Esophagus squamous epithelium (tissue), 5 donors: ENCODE measurements at regions not wholly inside any gene's neighbourhood (a gene's known extent, or its start where the extent isn't known, plus 50 kb on each side); places are given as distances from the start of the nearest gene placed in this dataset.

Experiments
- DNase-seq: peaks from one replicate; lab custom pipeline; 2025; lab: John Stamatoyannopoulos, UW
- H3K27ac ChIP-seq, 4 donors: fragments of 200-600 bp; sonication (generic); one replicate each; pipeline ENCODE4 v1.5.1; 2016 to 2019; ENCODE audit warnings: mild to moderate bottlenecking in 1 of 4
- H3K27me3 ChIP-seq, 4 donors: fragments of 200-600 bp; sonication (generic); 1 replicate in 3 of 4; 2 replicates in 1 of 4; pipeline versions ENCODE4 v1.5.1 to v1.6.0; 2017 to 2021; ENCODE audit warnings: antibody characterized with exemption in 1 of 4
- H3K36me3 ChIP-seq, 3 donors: fragments of 200-600 bp; sonication (generic); one replicate each; pipeline ENCODE4 v1.5.1; 2016 to 2019
- H3K4me1 ChIP-seq, 3 donors: fragments of 200-600 bp; sonication (generic); one replicate each; pipeline ENCODE4 v1.5.1; 2017 to 2019
- H3K4me3 ChIP-seq, 4 donors: fragments of 200-600 bp; sonication (generic); 1 replicate in 3 of 4; 2 replicates in 1 of 4; pipeline ENCODE4 v1.5.1; 2016 to 2019; ENCODE audit warnings: mild to moderate bottlenecking in 2 of 4, moderate library complexity in 1 of 4
- H3K9me3 ChIP-seq, 3 donors: fragments of 200-600 bp; sonication (generic); one replicate each; pipeline ENCODE4 v1.5.1; 2016 to 2019
- POLR2A ChIP-seq, 4 donors: fragments of 450-650 bp; IDR thresholded peaks; one replicate each; pipeline ENCODE4 v1.6.1; 2017; ENCODE audit warnings: antibody characterized with exemption in 4 of 4, mild to moderate bottlenecking in 4 of 4, moderate library complexity in 3 of 4
- WGBS, 2 donors: methylation state at CpG; one replicate each; pipeline ENCODE4 v1.1.5; 2018; 5-methylcytosine and 5-hydroxymethylcytosine counted together
- intact Hi-C: fragments of 100-400 bp; cut with DNase I; formaldehyde crosslinking; loops from one replicate; pipeline ENCODE4 v1.15.0; 2022
- TF ChIP-seq, protein P1 (sequence below), 6 experiments: fragments of 450-650 bp in 4 of 6; fragments of 200-600 bp in 2 of 6; sonication (generic) in 2 of 6; IDR thresholded peaks; one replicate each; pipeline ENCODE4 v1.5.1; 2016 to 2019; ENCODE audit warnings: antibody characterized with exemption in 6 of 6, mild to moderate bottlenecking in 4 of 6, moderate library complexity in 4 of 6
- donor health status: DM: yes; HTN: yes; CAD: no.

DNA sequence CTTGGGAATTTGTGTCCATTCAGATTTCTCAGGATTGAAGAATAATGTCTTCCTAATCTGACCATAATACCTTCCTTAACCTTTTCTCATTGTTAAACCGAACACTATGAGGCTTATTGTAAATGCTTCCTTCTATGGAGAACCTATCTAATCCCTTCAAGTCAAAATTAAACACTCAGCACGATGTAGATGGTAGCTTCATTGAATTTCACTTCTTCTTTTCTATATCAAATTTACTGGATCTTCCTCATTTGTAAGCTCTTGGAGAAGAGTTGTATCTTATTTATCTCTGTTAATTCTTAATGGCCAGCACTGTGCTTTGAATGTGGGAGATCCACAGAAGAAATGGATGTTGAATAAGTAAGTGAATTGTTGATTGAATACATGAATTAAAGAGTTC lies 109.0 kb upstream of the RAPGEF2 start:
- 10 to 13% methylated on average over 2 of the region's 2 CpGs for WGBS, 2 donors
- Histone ChIP-seq H3K9me3 (peaks cover 0 to 4% (median 0%) of the 10 kb centered on the region in 3 donors), H3K36me3 (no peaks in the 10 kb centered on the region), H3K4me3 (no peak overlapping the region), H3K27ac (no peak overlapping the region), H3K27me3 (no peaks in the 10 kb centered on the region), H3K4me1 (peaks cover 0 to 19% (median 3%) of the 10 kb centered on the region in 3 donors)
- intact Hi-C loops: no loop called here
- DNase-seq: no peak
- TF ChIP-seq, protein P1, sequence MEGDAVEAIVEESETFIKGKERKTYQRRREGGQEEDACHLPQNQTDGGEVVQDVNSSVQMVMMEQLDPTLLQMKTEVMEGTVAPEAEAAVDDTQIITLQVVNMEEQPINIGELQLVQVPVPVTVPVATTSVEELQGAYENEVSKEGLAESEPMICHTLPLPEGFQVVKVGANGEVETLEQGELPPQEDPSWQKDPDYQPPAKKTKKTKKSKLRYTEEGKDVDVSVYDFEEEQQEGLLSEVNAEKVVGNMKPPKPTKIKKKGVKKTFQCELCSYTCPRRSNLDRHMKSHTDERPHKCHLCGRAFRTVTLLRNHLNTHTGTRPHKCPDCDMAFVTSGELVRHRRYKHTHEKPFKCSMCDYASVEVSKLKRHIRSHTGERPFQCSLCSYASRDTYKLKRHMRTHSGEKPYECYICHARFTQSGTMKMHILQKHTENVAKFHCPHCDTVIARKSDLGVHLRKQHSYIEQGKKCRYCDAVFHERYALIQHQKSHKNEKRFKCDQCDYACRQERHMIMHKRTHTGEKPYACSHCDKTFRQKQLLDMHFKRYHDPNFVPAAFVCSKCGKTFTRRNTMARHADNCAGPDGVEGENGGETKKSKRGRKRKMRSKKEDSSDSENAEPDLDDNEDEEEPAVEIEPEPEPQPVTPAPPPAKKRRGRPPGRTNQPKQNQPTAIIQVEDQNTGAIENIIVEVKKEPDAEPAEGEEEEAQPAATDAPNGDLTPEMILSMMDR (IDR thresholded peaks at IDR 0.05): no peak
- no peak for TF ChIP-seq POLR2A (IDR thresholded peaks at IDR 0.05)

- TF ChIP-seq, protein P1 (IDR thresholded peaks at IDR 0.05): no peak
- no peak for TF ChIP-seq POLR2A (IDR thresholded peaks at IDR 0.05)
- H3K27me3 ChIP-seq: no peaks in the 10 kb centered on the region
- peaks cover 0 to 19% (median 3%) of the 10 kb centered on the region in 3 donors for H3K4me1 ChIP-seq
- H3K4me3 ChIP-seq: no peak overlapping the region
- intact Hi-C loops: no loop called here
- H3K27ac ChIP-seq: no peak overlapping the region
- DNase-seq: no peak
- WGBS, 2 donors: 73 to 81% methylated on average over 2 of the region's 2 CpGs
- no peaks in the 10 kb centered on the region for H3K9me3 ChIP-seq
- H3K36me3 ChIP-seq: no peaks in the 10 kb centered on the region
Observed at GRCh38 chr4:158995040-158995439, 107.8 kb upstream of the RAPGEF2 start.

- no peaks in the 10 kb centered on the region for H3K36me3 ChIP-seq
- no peak overlapping the region for H3K4me3 ChIP-seq
- intact Hi-C loops: no loop called here
- H3K4me1 ChIP-seq: peaks cover 0 to 19% (median 3%) of the 10 kb centered on the region in 3 donors
- no peaks in the 10 kb centered on the region for H3K27me3 ChIP-seq
- no peak overlapping the region for H3K27ac ChIP-seq
- H3K9me3 ChIP-seq: no peaks in the 10 kb centered on the region
- no peak for DNase-seq
- 80 to 84% methylated on average over 8 of the region's 8 CpGs for WGBS, 2 donors
- TF ChIP-seq POLR2A (IDR thresholded peaks at IDR 0.05): no peak
- TF ChIP-seq, protein P1 (IDR thresholded peaks at IDR 0.05): no peak
Observed at GRCh38 chr4:158995965-158996364, 106.9 kb upstream of the RAPGEF2 start.

- WGBS, 2 donors: 3 to 18% methylated on average over 3 of the region's 3 CpGs
- Histone ChIP-seq H3K36me3 (no peaks in the 10 kb centered on the region), H3K4me1 (peaks cover 0 to 19% (median 3%) of the 10 kb centered on the region in 3 donors), H3K4me3 (no peak overlapping the region), H3K9me3 (no peaks in the 10 kb centered on the region), H3K27ac (no peak overlapping the region), H3K27me3 (no peaks in the 10 kb centered on the region)
- intact Hi-C loops: no loop called here
- TF ChIP-seq, protein P1 (IDR thresholded peaks at IDR 0.05): no peak
- TF ChIP-seq POLR2A (IDR thresholded peaks at IDR 0.05): no peak
- DNase-seq: no peak
Observed at GRCh38 chr4:158996669-158997074, 106.2 kb upstream of the RAPGEF2 start.

DNA sequence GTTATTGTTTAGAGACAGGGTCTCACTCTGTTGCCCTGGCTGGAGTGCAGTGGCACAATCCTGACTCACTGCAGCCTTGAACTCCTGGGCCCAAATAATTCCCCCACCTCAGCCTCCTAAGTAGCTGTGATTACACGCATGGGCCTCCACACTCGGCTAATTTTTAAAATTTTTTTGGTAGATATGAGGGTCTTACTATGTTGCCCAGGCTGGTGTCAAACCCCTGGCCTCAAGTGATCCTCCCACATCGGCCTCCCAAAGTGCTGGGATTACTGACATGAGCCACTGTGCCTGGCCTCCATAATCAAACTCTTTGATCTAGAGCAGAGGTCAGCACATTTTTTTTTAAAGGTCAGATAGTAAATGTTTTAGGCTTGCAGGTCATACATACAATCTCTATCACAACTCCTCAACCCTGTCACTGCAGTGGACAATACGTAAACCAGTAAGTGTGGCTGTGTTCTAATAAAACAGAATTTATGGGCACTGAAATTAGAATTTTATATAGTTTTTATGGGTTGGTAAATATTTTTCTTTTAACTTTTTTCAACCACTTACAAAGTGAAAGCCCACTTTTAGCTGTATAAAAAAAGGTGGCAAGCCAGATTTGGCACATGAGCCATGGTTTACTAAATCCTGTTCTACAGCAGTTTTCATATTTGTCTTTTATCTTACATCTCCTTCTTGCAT lies 105.1 kb upstream of the RAPGEF2 start:
- Histone ChIP-seq H3K4me1 (peaks cover 0 to 19% (median 3%) of the 10 kb centered on the region in 3 donors), H3K27me3 (no peaks in the 10 kb centered on the region), H3K9me3 (no peaks in the 10 kb centered on the region), H3K4me3 (no peak overlapping the region), H3K36me3 (no peaks in the 10 kb centered on the region), H3K27ac (no peak overlapping the region)
- TF ChIP-seq, protein P1 (IDR thresholded peaks at IDR 0.05): no peak
- TF ChIP-seq POLR2A (IDR thresholded peaks at IDR 0.05): no peak
- DNase-seq: no peak
- 71 to 75% methylated on average over 4 of the region's 4 CpGs for WGBS, 2 donors
- intact Hi-C loops: no loop called here
